Embryonic facial prominence (tissue), 1 donor: ENCODE measurements at regions not wholly inside any gene's neighbourhood (a gene's known extent, or its start where the extent isn't known, plus 50 kb on each side); places are given as distances from the start of the nearest gene placed in this dataset.

ENCODE experiments used
- DNase-seq: peaks from one replicate; pipeline ENCODE4 v3.0.0-alpha.2; 2016; ENCODE audit errors: extremely low spot score

GRCh38 chr5:68407311-68408239 lies 192.0 kb downstream of the PIK3R1 start:
- no peak for DNase-seq

DNA sequence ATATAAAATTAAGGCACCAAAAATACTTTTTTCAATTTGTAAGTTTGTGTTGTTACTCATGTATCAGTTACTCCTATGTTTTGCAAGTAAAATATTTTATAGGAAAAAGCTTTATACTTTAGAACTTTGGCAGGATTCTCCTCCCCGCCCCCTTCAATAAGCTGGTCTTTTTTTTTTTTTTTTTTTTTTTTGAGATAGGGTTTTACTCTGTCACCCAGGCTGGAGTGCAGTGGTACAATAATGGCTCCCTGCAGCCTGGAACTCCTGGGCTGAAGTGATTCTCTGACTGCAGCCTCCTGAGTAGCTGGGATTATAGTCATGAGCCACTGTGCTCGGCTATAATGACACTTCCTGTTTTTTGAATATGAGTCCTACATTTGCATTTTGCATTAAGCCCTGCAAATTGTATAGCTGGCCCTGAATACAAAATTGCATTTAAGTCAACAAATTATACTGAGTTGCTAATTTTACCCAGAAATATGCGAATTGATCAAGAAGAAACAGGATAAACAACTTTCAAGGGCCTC lies 192.9 kb downstream of the PIK3R1 start:
- DNase-seq = no peak

GRCh38 chr5:68409259-68409658 lies 193.7 kb downstream of the PIK3R1 start:
- no peak for DNase-seq

- no peak for DNase-seq
These were observed 195.6 kb downstream of the PIK3R1 start for GRCh38 chr5:68411161-68411560.

- DNase-seq = no peak
These were observed 199.9 kb downstream of the PIK3R1 start for GRCh38 chr5:68415177-68416085.

DNA sequence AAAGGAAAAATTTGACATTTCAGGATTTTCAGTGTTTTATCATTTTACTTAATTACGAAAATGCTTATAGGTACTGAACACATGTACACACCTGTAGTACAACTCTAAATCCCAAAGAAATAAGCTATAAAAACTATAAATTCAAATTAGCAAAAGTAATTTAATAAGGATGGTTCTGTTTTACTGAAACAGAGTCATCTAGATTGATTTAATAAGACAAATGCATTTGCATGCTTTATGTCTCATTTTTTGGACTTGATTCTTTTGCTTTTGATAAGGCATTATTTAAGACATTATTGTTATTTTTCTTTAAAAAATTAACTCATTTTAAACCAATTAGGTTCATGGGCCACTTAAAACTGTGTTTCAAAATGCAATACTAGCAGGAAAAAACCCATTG lies 201.2 kb downstream of the PIK3R1 start:
- DNase-seq = no peak

DNA sequence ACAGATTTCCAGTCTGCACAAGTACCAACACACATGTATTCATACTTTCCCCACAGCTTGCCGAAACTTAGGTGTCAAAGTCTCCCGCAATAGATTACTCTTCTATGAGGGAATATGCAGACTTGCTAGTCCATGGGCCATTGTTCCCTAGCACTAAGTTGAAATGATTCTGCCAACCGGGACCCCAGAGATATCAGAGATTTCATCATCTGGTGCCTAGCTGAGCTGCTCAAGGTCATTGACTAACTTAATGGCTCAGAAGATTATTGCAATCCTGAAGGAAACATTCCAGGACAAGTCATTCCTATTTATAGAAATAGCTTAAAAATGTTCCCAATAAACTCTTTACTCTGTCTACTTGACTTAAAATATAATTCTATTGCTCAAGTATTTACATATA lies 202.6 kb downstream of the PIK3R1 start:
- no peak for DNase-seq

- no peak for DNase-seq
These were observed 203.1 kb downstream of the PIK3R1 start for GRCh38 chr5:68418680-68419079.

DNA sequence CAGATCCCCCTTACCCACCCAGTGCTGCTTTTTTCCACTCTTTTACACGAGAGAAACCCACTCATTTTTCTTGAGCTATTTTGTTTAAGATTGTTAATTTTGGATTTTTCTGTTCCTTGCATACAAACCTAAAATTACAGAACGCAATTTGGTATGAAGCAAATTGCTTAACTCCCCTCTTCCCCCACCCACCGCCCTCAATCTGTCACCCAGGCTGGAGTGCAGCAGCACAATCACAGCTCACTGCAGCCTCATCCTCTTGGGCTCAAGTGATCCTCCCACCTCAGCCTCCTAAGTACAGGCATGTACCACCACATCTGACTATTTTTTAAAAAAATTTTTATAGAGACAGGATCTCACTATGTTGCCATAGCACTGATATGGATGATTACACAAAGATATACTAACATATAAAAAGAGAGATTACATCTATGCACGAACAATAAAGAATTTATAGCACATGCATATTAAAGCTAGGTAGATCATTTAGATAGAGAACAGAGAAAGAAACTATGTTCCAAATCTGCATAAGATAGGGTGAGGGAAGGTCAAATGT lies 203.6 kb downstream of the PIK3R1 start:
- DNase-seq = no peak

DNA sequence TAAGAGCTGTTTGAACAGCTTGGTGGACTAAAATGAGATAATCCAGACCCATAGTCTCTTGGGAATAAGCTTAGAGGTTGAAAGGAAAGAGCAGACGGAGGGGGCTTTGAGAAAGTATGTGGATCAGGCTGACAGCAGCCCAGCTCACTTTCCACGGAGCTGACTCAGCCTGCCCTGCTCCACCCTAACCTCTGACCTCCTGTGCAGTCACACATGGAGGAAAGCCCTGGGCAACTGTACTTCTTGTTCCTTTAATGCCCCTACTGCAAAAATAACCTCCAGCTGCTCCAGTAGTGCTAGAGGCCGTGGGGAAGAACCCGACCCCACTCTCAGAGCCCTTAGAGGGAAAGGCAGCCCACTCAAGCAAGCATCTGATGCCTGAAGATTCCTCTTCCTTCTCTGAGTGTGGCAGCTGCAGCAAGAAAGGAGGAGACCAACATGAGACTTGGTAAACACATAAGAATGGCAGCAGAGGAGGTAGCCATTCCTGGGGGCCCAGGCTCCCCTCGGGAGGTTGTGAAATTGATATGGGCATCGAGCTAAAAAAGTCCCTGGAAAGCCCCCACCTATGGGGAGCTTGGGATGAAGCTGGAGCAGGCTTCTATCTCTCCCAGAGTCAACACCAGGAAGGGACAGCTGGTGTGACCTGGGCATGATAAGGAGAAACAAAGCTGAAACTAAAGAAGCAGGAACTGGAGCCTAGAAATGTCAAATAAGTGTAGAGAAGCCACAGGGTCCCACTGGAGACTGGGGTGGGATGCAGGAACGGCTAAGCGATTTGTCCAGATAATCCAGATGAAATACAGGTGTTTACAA lies 204.3 kb downstream of the PIK3R1 start:
- DNase-seq = no peak

GRCh38 chr5:68420476-68421344 lies 205.2 kb downstream of the PIK3R1 start:
- DNase-seq = no peak

DNA sequence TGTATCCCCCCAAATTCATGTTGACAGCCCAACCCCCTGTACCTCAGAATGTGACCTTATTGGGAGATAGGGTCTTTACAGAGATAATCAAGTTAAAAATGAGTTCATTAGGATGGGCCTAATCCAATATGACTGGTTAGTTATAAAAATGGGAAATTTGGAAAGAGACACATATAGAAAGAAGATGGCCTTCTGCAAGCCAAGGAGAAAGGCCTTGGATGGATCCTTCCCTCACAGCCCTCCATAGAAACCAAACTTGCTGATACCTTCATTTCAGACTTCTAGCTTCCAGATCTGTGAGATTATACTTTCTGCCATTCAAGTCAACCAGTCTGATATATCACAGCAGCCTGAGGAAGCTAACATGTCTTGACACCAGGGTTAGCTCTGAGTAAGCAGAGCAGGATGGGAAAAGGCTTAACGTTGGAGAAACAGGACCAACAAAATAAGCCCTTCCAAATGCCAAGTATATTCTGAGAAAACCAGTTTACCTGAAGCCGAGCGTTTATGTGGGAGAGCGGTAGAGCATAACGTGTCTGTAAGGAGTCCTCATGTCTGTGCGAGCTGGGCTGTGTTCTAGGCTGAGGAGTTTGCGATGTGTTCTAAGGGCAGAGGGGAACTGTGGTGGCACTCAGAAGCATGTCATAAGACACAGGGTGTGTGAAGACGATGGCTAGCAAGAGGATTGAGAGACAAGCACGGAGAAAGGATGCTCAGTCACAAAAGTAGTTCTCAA lies 206.1 kb downstream of the PIK3R1 start:
- no peak for DNase-seq

- no peak for DNase-seq
These were observed 207.7 kb downstream of the PIK3R1 start for GRCh38 chr5:68423154-68423811.

DNA sequence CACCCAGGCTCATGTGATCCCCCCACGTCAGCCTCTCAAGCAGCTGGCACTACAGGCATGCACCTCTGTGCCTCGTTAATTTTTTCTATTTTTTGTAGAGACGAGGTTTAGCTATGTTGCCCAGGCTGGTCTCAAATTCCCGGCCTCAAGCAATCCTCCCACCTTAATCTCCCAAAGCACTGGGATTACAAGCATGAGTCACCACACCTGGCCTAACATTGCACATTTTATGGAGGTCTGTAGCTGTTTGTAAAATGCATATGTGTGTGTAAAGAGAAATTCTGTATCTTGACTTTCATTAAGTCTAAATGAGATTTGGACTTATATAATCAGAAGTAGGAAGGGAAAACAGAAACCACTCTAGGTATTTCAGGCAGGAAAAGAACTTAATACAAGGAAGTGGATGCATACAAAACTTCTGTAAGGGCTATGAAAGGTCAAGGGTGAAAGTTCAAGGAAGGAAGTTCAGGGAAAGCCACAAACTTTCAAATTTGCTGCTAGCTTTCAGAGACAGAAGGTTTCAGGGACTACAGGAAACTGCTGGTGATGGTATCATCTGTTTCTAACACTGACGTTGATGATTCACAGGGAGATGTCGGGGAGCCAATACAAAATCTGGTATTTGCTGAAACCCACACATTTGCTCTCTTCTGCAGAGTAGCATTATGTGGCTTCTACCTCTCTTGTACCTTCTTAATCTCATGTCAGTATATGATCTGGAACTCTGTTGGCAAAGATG lies 209.4 kb downstream of the PIK3R1 start:
- DNase-seq = no peak

DNA sequence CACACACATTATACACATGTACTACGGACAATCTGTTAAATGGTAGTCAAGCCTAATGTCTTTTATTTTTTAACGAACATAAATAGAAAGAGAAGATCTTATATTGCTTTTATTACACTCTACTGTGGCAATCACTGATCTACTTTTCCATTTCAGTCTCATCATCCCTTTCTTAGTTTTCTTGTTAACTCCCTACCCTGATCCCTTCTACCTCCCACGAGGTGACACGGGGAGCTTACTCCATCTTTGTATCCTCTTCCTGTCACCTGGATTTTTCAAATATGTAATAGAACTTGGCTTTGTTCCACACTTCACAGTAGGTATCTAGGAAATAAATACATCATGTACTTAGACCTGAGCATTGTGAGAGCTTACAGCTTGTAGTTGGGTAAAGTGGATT lies 211.0 kb downstream of the PIK3R1 start:
- no peak for DNase-seq

DNA sequence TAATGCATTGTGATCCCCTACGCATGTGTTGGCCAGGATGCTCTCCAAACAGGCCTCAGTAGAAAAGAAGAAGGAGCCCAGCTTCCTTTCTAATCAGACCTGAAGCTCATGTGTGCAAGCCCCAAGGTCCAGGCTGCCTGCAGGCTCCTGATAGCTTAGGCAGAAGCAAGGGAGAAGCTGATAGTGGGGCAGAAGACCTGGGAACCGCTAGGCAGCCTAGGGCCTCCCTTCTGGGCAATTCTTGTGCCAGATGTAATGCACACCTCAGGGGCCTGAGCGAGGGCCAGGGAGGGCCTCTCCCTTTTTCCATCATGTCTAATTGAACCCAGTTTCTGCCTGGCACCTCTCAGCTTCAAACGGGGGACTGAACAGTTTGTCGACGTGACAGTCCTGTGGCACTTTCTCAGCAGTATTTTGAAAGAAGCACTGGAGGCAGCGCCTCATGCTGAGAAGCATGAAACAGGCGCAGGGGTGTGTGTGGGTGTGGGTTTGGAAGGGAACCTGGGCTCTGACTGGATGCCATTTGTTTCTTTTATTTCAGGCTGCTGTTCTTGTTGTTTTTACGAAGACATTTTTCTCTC lies 212.8 kb downstream of the PIK3R1 start:
- DNase-seq = no peak

DNA sequence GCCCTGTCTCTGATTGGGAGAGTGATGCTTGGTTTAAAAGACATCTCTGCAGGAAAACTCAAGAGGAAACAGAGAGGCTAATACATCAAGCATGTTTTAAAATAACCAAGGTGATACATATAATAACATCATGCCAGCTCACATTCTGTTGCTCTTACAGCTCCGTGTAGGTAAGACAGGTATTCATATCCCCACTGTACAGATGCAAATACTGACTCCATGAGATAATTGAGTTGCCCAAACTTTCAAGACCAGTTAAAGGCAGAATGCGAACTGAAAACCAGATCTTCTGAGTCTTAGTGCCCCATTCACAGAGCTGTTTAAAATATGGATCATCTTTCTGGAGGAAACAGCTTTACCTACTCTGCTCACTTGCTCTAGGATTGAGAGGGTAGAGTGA lies 214.0 kb downstream of the PIK3R1 start:
- no peak for DNase-seq

GRCh38 chr5:68430279-68430678 lies 214.7 kb downstream of the PIK3R1 start:
- DNase-seq = no peak
